Activated CD8-positive, alpha-beta T cell treated with anti-CD3 and anti-CD28 coated beads for 36 hours (primary cell): ENCODE measurements at regions not wholly inside any gene's neighbourhood (a gene's known extent, or its start where the extent isn't known, plus 50 kb on each side); places are given as distances from the start of the nearest gene placed in this dataset.

Experiments used
- ATAC-seq: fragments of 200-7000 bp; cut with Tn5 transposase; one replicate; pipeline ENCODE4 v1.10.0; 2021; ENCODE audit warnings: mild to moderate bottlenecking, moderate library complexity
- CTCF ChIA-PET: fragments of 350-600 bp; sonication (Branson Sonifier 250); formaldehyde crosslinking; loops from one replicate; lab custom pipeline; 2021; ENCODE audit warnings: antibody characterized with exemption; lab: Charles Lee
- POLR2A ChIA-PET: fragments of 350-600 bp; sonication (Branson Sonifier 250); formaldehyde crosslinking; loops from one replicate; lab custom pipeline; 2021; ENCODE audit warnings: antibody characterized with exemption; lab: Charles Lee
- DNase-seq: peaks from one replicate; pipeline ENCODE4 v3.0.0-alpha.2; 2020
- H3K27ac Mint-ChIP-seq: one replicate; pipeline ENCODE4 v1.8.0; 2021; ENCODE audit warnings: mild to moderate bottlenecking, mixed read lengths
- H3K27me3 Mint-ChIP-seq: one replicate; pipeline ENCODE4 v1.8.0; 2021; ENCODE audit warnings: mixed read lengths
- H3K36me3 Mint-ChIP-seq: one replicate; pipeline ENCODE4 v1.8.0; 2021; ENCODE audit warnings: low read depth, mixed read lengths
- H3K4me1 Mint-ChIP-seq: one replicate; pipeline ENCODE4 v1.8.0; 2021; ENCODE audit warnings: low read depth, mixed read lengths
- H3K4me3 Mint-ChIP-seq: one replicate; pipeline ENCODE4 v1.8.0; 2021; ENCODE audit warnings: mild to moderate bottlenecking, moderate library complexity, mixed read lengths
- H3K9me3 Mint-ChIP-seq: one replicate; pipeline ENCODE4 v1.8.0; 2021; ENCODE audit warnings: mixed read lengths
- CTCF ChIP-seq: fragments of 200-600 bp; IDR thresholded peaks from one replicate; pipeline ENCODE4 v1.8.0; 2022; ENCODE audit warnings: antibody characterized with exemption, mild to moderate bottlenecking
- intact Hi-C: fragments of 100-400 bp; cut with micrococcal nuclease; formaldehyde crosslinking; loops from one replicate; pipeline ENCODE4 v1.10.0; 2022

- Mint-ChIP-seq H3K4me3 (no peak overlapping the region), H3K4me1 (no peaks in the 10 kb centered on the region), H3K27me3 (peaks cover 4% of the 10 kb centered on the region), H3K27ac (no peak overlapping the region), H3K9me3 (no peaks in the 10 kb centered on the region), H3K36me3 (no peaks in the 10 kb centered on the region)
- ChIA-PET POLR2A (no interaction called here), CTCF (no interaction called here)
- intact Hi-C loops, result no loop called here
- DNase-seq, result no peak
- TF ChIP-seq CTCF, result no peak
- no peak for ATAC-seq
Observed at GRCh38 chr2:238791354-238791753, 56.5 kb upstream of the TWIST2 start.

GRCh38 chr2:238793306-238793705, 54.6 kb upstream of the TWIST2 start:
- intact Hi-C loops, result no loop called here
- Mint-ChIP-seq H3K27me3 (peaks cover 6% of the 10 kb centered on the region), H3K4me3 (no peak overlapping the region), H3K4me1 (no peaks in the 10 kb centered on the region), H3K36me3 (no peaks in the 10 kb centered on the region), H3K9me3 (no peaks in the 10 kb centered on the region), H3K27ac (no peak overlapping the region)
- POLR2A ChIA-PET, result no interaction called here
- ATAC-seq (no peak), DNase-seq (no peak)
- no peak for TF ChIP-seq CTCF
- CTCF ChIA-PET, result no interaction called here

- Mint-ChIP-seq H3K4me1 (no peaks in the 10 kb centered on the region), H3K27ac (no peak overlapping the region), H3K27me3 (peaks cover 8% of the 10 kb centered on the region), H3K36me3 (no peaks in the 10 kb centered on the region), H3K4me3 (no peak overlapping the region), H3K9me3 (no peaks in the 10 kb centered on the region)
- DNase-seq (no peak), ATAC-seq (no peak)
- TF ChIP-seq CTCF, result no peak
- ChIA-PET POLR2A (no interaction called here), CTCF (no interaction called here)
- intact Hi-C loops, result no loop called here
Observed at GRCh38 chr2:238793801-238794449, 54.0 kb upstream of the TWIST2 start.

- Mint-ChIP-seq H3K36me3 (no peaks in the 10 kb centered on the region), H3K4me3 (no peak overlapping the region), H3K9me3 (no peaks in the 10 kb centered on the region), H3K27ac (no peak overlapping the region), H3K27me3 (peaks cover 10% of the 10 kb centered on the region), H3K4me1 (no peaks in the 10 kb centered on the region)
- CTCF ChIA-PET, result no interaction called here
- DNase-seq (no peak), ATAC-seq (no peak)
- TF ChIP-seq CTCF, result no peak
- intact Hi-C loops, result no loop called here
- POLR2A ChIA-PET, result no interaction called here
Observed at GRCh38 chr2:238796223-238796885, 51.5 kb upstream of the TWIST2 start.

GRCh38 chr2:238797537-238797936, 50.3 kb upstream of the TWIST2 start:
- no peaks in the 10 kb centered on the region for H3K36me3 Mint-ChIP-seq
- H3K9me3 Mint-ChIP-seq, result no peaks in the 10 kb centered on the region
- ChIA-PET POLR2A (no interaction called here), CTCF (no interaction called here)
- H3K4me3 Mint-ChIP-seq, result no peak overlapping the region
- DNase-seq (no peak), ATAC-seq (no peak)
- peaks cover 12% of the 10 kb centered on the region for H3K27me3 Mint-ChIP-seq
- intact Hi-C loops, result no loop called here
- H3K27ac Mint-ChIP-seq, result no peak overlapping the region
- no peaks in the 10 kb centered on the region for H3K4me1 Mint-ChIP-seq
- no peak for TF ChIP-seq CTCF
